HG02642 (cell line): ENCODE measurements at regions not wholly inside any gene's neighbourhood (a gene's known extent, or its start where the extent isn't known, plus 50 kb on each side); places are given as distances from the start of the nearest gene placed in this dataset.

Source experiments
- ATAC-seq: cut with Tn5 transposase; IDR thresholded peaks from one replicate; pipeline ENCODE4 v1.9.1; 2021; ENCODE audit warnings: mild to moderate bottlenecking; ENCODE audit not compliant: unreplicated experiment, poor library complexity

DNA sequence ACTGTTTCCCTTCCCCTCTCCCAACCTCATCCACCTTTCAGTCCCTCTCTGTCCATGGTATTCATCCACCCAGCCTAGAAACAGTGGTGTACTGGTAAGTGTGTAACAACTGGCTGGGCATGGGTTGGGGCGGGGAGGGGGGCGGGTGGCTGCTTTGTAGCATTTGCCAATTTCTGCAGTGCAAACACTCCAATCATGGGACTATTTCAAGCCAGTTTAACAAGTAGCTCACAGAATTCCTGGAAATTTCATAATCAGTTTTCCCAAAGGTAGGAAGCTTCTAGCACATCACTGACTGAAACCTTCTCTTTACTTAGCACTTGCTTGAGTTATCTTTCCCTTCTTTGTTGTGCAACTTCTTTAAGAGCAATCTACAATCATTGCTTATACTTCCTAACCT lies 100.8 kb upstream of the WASF3 start:
- no peak for ATAC-seq

GRCh38 chr13:26457212-26457611 lies 100.3 kb upstream of the WASF3 start:
- no peak for ATAC-seq

DNA sequence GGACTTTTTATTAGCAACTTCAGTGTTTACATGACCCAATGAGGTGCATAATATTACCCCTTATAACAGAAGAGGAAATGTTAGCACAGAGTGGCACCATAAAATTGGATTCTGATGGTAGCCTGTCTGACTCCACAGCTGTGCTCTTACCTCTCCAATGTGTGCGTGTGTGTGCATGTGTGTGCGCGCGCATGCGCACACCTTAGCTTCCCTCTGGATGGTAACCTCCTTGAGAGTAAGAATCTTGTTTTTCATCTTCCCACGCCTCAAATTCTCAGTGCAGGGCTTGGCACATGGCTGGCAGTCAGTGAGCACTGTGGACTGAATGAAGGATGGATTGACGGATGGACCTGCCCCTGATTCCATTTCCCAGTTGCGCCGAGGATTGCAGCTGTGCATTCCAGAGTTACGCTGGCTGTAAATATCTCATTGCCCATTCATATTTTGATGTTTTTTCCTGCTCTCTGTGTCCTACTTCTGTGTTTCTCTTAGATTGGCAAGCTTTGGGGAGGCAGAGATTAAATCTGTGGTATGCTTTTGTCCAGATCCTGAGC lies 99.2 kb upstream of the WASF3 start:
- no peak for ATAC-seq

- no peak for ATAC-seq
Observed at GRCh38 chr13:26459276-26460131, 98.0 kb upstream of the WASF3 start.

DNA sequence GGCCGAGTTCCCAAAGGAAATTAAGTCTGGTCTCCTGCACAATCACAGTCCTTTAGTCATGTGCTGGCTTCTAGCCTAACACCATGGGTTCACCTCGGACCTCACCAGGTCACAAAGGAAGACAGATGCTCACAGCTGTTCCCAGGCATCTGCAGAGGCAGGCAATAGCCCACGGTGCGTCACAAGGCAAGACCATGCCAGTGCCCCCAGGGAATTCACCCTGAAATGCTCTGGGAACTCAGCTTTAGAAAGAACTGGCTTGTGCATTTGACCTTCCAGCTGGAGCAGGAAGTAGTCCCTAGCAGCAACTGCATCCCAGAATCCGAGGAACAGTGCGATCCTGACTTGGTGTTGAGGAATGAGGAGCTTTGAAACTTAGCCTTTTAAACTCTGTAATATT lies 96.8 kb upstream of the WASF3 start:
- ATAC-seq = no peak

GRCh38 chr13:26463296-26463695 lies 94.2 kb upstream of the WASF3 start:
- ATAC-seq = no peak

GRCh38 chr13:26463848-26464247 lies 93.6 kb upstream of the WASF3 start:
- ATAC-seq = no peak

DNA sequence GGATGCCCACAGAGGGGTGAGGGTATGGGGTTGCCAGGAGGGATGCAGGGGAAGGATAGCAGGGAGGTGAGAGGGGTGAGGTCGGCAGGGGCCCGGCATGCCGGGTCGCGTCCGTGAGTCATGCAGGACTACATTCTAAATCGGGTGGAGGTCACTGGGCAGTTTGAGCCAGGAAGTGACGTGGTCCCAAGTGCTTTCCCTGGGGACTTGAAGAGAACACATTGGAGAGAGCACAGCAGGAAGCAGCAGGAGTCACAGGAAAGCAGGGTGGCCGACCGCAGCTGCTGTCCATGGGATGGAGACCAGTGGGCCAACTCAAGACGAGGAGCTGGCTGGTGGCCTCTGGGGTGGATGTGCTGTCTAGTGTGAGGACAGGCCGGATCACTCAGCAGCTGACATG lies 92.0 kb upstream of the WASF3 start:
- ATAC-seq = no peak

- no peak for ATAC-seq
Observed at GRCh38 chr13:26465954-26466353, 91.5 kb upstream of the WASF3 start.

- ATAC-seq = no peak
Observed at GRCh38 chr13:26468265-26468801, 89.2 kb upstream of the WASF3 start.

DNA sequence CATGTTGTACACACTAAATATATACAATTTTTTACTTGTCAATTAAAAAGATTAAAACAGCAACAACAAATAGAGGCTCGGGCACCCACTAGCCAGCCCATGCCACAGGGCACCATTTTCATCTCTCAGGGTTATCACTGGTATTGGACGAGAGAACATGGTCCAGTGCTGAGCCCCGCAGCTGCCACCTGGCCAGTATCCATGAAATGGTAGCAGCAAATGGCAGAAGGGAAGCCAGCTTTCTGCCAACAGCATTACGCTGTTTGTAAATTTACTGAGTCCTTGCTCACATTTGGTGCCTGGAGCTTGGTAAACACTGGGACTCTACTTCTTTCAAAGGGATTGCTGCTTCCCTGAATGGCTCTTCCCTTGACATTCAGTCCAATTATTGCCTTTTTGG lies 87.9 kb upstream of the WASF3 start:
- ATAC-seq = no peak

DNA sequence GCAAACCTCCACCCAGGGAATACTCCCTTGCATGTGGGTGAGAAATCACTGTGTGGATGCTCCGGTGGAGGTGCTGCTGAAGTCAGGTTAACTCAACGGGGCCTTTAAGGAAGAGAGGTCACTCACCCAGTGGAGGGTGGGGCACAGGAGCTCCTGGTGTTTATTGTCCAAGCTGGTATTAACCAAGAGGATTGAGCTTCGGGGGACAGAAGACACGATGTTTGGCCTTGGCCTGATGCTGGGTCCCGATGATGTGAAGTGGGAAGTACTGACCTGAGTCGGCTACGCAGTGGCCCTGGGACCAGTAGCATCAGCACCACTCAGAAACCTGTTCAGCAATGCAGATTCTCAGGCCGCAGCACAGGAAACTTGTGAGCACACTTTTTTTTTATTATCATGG lies 85.7 kb upstream of the WASF3 start:
- no peak for ATAC-seq

- ATAC-seq = no peak
Observed at GRCh38 chr13:26473571-26474230, 83.8 kb upstream of the WASF3 start.

DNA sequence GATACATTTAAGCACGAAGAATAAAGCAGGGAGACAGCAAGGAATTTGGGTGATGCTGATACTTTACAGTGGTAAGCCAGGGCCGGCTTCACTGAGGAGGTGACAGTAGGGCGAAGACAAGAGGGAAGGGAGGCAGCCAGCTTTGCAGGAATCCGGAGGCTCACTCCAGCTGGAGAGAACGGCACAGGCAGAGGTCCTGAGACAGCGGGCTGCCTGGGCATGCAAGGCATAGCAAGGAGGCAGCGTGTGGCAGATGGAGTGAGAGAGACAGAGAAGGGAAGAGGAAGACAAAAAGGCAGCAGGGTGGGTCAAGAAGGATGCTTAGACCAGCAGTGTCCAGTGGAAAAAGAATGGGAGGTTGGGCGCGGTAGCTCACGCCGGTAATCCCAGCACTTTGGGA lies 83.2 kb upstream of the WASF3 start:
- no peak for ATAC-seq

DNA sequence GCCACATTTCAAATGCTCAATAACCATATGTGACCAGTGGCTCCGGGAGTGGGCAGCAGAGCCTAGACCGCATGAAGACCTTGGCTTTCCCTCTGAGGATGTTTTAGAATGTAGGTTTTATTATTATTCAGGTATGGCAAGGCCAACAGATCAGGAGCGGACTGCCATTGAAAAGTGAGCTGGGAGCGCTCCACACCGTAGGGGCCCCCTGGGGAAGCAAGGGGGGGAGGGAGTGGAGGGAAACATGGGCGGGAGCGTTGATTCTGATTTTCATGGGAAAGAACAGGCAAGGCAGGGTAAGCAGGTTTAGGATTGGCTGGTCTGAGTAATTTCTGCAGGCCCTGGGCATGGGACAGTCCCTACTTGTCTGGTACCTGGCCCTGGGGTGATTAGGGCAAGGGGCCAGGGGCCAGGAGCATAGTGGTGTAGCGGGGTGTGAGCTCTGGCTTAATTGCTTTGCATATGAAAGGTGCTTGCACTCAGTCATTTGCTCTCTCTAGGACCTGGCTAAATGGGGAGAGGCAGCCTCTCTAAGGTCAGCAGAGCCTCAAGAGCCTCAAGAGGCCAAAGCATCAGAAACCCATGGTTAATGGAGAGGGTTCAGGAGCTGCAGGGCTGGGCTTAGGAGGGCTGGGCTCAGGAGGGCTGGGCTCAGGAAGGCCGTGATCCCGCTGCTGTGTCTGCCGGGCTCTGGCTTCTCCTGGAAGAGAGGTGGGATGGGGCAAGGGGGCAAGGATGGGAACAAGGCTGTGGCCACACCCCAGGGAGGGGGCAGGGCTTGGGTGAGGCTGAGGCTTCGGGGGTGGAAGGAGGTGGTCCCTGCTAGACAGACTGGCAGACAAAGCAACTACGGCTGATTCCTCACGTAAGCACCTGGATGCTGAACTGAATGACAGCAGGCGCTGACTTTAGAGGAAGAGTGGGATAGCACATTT lies 82.0 kb upstream of the WASF3 start:
- no peak for ATAC-seq

- no peak for ATAC-seq
Observed at GRCh38 chr13:26476111-26476781, 81.2 kb upstream of the WASF3 start.

DNA sequence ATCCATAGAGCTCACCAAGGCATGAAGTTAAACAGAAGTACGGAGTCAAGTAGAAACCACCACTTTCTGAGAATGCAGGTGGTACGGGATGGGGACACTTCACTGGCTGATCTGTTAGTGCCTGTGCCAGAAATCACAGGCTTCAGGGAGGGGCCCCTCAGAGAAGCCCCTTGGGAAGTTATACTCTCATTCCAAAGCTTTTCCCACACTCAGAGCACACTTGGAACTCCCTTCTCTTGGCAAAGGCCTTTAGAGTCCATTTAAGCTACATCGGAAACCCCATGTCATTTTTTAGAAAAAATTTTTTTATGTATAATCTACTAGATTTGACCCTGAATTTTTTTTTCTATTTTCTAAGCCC lies 80.7 kb upstream of the WASF3 start:
- no peak for ATAC-seq

DNA sequence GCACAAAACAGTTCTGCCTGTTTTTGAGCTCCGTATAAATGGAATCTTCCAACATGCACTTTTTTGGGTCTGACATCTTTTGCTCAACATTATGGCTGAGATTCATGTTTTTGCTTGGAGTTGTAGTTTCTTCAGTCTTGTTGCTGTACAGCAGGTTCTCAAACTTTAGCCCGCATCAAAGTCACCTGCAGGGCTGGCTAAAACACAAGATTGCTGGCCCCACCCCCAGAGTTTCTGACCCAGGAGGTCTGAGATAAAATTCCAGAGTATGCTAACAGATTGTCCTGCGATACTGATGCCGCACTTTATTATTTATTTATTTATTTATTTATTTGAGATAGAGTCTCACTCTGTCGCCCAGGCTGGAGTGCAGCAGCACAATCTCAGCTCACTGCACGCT lies 79.8 kb upstream of the WASF3 start:
- ATAC-seq = no peak

DNA sequence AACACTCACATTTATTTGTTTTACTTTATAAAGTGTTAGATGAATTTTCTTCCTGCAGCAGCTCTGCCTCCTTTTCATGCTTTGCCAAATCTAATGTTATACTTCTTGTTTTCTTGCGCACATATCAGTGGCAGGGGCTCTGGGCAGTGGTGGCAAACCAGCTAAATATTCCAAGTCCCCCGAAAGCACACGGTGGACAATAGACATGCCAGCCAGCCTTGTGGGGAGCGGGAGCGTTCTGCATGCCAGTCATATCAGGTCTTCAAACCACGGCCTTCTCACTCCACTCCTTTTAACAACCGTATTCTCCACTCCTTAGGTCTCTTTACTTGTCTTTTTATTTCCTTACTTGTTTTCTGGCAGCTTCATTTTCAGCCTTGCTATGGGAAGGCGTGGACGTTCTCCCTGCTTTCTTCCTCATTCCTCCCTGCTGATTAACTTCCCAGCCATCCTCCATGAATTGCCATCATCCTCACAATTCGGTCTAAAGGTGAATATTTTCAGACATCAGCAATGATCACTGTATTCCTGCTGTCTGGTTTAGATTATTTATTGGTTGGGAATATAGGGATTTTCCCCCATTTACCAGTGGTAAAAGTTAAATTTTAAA lies 77.1 kb upstream of the WASF3 start:
- ATAC-seq = no peak
